ENCODE measurements at regions not wholly inside any gene's neighbourhood (a gene's known extent, or its start where the extent isn't known, plus 50 kb on each side); places are given as distances from the start of the nearest gene placed in this dataset.

- Histone ChIP-seq H3K4me1 (ENCODE audit: low read length) (peaks cover 23% of the 10 kb centered on the region; the same call in 1 of the 2 replicates), H3K27me3 (ENCODE audit: low read depth, low read length) (no peaks in the 10 kb centered on the region), H3K36me3 (replicated peaks; ENCODE audit: low read depth, low read length) (no peaks in the 10 kb centered on the region), H4K20me1 (ENCODE audit: insufficient read depth, low read length) (no peaks in the 10 kb centered on the region), H3K4me2 (ENCODE audit: low read length) (peak overlapping the region; percentile 39), H3K27ac (ENCODE audit: low read length) (no peak overlapping the region), H2AFZ (ENCODE audit: low read depth, low read length) (no peak overlapping the region), H3K4me3 (ENCODE audit: low read length) (0 out of 2 replicates have a peak overlapping the region, but pooled peaks have one; percentile 18), H3K79me2 (ENCODE audit: low read length) (no peaks in the 10 kb centered on the region), H3K9me3 (ENCODE audit: insufficient read depth, low read length) (no peaks in the 10 kb centered on the region), H3K9ac (ENCODE audit: low read length) (no peak overlapping the region)
- peak; percentile 61 for TF ChIP-seq CTCF (IDR thresholded peaks at IDR 0.05; ENCODE audit: low read depth, low read length)
- no peak for TF ChIP-seq EZH2phosphoT487 (IDR thresholded peaks at IDR 0.05; ENCODE audit: low read depth)
Measured at GRCh38 chr6:14046476-14047068, 71.0 kb upstream of the CD83 start.

- H2AFZ ChIP-seq (ENCODE audit: low read depth, low read length), result no peak overlapping the region
Measured at GRCh38 chr6:14047151-14047740, 70.3 kb upstream of the CD83 start.

GRCh38 chr6:14048837-14049236 lies 68.7 kb upstream of the CD83 start:
- Histone ChIP-seq H3K79me2 (ENCODE audit: low read length) (no peaks in the 10 kb centered on the region), H3K4me2 (ENCODE audit: low read length) (no peak overlapping the region), H3K36me3 (replicated peaks; ENCODE audit: low read depth, low read length) (no peaks in the 10 kb centered on the region), H4K20me1 (ENCODE audit: insufficient read depth, low read length) (no peaks in the 10 kb centered on the region), H3K4me1 (ENCODE audit: low read length) (peaks cover 28% of the 10 kb centered on the region), H2AFZ (ENCODE audit: low read depth, low read length) (no peak overlapping the region), H3K4me3 (ENCODE audit: low read length) (no peak overlapping the region), H3K9me3 (ENCODE audit: insufficient read depth, low read length) (no peaks in the 10 kb centered on the region), H3K9ac (ENCODE audit: low read length) (no peak overlapping the region), H3K27me3 (ENCODE audit: low read depth, low read length) (no peaks in the 10 kb centered on the region), H3K27ac (ENCODE audit: low read length) (no peak overlapping the region)
- TF ChIP-seq EZH2phosphoT487 (IDR thresholded peaks at IDR 0.05; ENCODE audit: low read depth), result no peak
- TF ChIP-seq CTCF (IDR thresholded peaks at IDR 0.05; ENCODE audit: low read depth, low read length), result no peak

More at GRCh38 chr6:14047151-14047740, 70.3 kb upstream of the CD83 start:
- Histone ChIP-seq H3K9ac (ENCODE audit: low read length) (no peak overlapping the region), H3K36me3 (replicated peaks; ENCODE audit: low read depth, low read length) (no peaks in the 10 kb centered on the region), H4K20me1 (ENCODE audit: insufficient read depth, low read length) (no peaks in the 10 kb centered on the region), H3K27me3 (ENCODE audit: low read depth, low read length) (no peaks in the 10 kb centered on the region), H3K4me2 (ENCODE audit: low read length) (no peak overlapping the region), H3K4me3 (ENCODE audit: low read length) (no peak overlapping the region), H3K9me3 (ENCODE audit: insufficient read depth, low read length) (no peaks in the 10 kb centered on the region), H3K27ac (ENCODE audit: low read length) (no peak overlapping the region), H3K79me2 (ENCODE audit: low read length) (no peaks in the 10 kb centered on the region), H3K4me1 (ENCODE audit: low read length) (peaks cover 29% of the 10 kb centered on the region)
- TF ChIP-seq CTCF (IDR thresholded peaks at IDR 0.05; ENCODE audit: low read depth, low read length), result no peak
- TF ChIP-seq EZH2phosphoT487 (IDR thresholded peaks at IDR 0.05; ENCODE audit: low read depth), result no peak

- Histone ChIP-seq H4K20me1 (ENCODE audit: insufficient read depth, low read length) (no peaks in the 10 kb centered on the region), H3K4me3 (ENCODE audit: low read length) (no peak overlapping the region), H3K79me2 (ENCODE audit: low read length) (no peaks in the 10 kb centered on the region), H3K9me3 (ENCODE audit: insufficient read depth, low read length) (no peaks in the 10 kb centered on the region), H2AFZ (ENCODE audit: low read depth, low read length) (no peak overlapping the region), H3K27me3 (ENCODE audit: low read depth, low read length) (no peaks in the 10 kb centered on the region), H3K36me3 (replicated peaks; ENCODE audit: low read depth, low read length) (no peaks in the 10 kb centered on the region), H3K4me2 (ENCODE audit: low read length) (no peak overlapping the region), H3K27ac (ENCODE audit: low read length) (no peak overlapping the region), H3K4me1 (ENCODE audit: low read length) (peaks cover 21% of the 10 kb centered on the region), H3K9ac (ENCODE audit: low read length) (no peak overlapping the region)
- TF ChIP-seq CTCF (IDR thresholded peaks at IDR 0.05; ENCODE audit: low read depth, low read length), result no peak
Measured at GRCh38 chr6:14051355-14051754, 66.2 kb upstream of the CD83 start.

All from OCI-LY3 (cell line).